Upper lobe of left lung (tissue), 4 donors: ENCODE measurements at regions not wholly inside any gene's neighbourhood (a gene's known extent, or its start where the extent isn't known, plus 50 kb on each side); places are given as distances from the start of the nearest gene placed in this dataset.

ENCODE experiments used
- CTCF ChIP-seq, 6 experiments: fragments of 450-650 bp in 4 of 6; fragments of 200-600 bp in 2 of 6; sonication (generic) in 2 of 6; IDR thresholded peaks; one replicate each; pipeline ENCODE4 v1.5.1; 2016 to 2019; ENCODE audit warnings: antibody characterized with exemption in 6 of 6
- EP300 ChIP-seq, 4 donors: sonication (generic); formaldehyde crosslinking; IDR thresholded peaks; one replicate each; pipeline ENCODE4 v1.5.1; 2017; ENCODE audit warnings: antibody characterized with exemption in 4 of 4, control low read depth in 2 of 4
- POLR2A ChIP-seq, 4 donors: fragments of 450-650 bp; IDR thresholded peaks; one replicate each; pipeline ENCODE4 v1.5.1; 2016 to 2017; ENCODE audit warnings: antibody characterized with exemption in 4 of 4, mild to moderate bottlenecking in 2 of 4
- POLR2AphosphoS5 ChIP-seq, 2 donors: sonication (generic); formaldehyde crosslinking; IDR thresholded peaks; one replicate each; pipeline ENCODE4 v1.5.1; 2017; ENCODE audit warnings: antibody characterized with exemption in 2 of 2

DNA sequence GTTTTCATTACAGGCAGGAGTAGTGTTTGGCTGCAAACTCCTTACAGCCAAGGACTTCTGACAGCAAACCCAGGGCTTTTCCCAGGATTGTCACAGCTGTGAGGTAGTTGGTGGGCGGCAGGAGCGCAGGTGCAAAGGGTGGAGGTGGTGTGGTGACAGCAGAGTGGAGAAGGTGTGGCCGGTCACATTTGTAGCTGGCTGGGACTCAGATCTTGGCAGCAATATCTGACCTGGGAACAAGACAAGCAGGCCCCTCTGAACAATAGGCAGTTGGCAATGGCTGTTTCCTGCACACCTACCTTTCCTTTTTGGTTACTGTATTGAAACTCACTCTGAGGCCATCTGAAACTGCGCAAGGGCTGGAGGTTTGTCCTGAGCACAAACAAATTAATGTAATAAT is 327.3 kb downstream of the COG6 start:
- TF ChIP-seq EP300 (IDR thresholded peaks at IDR 0.05), result no peak
- no peak for TF ChIP-seq CTCF (IDR thresholded peaks at IDR 0.05)
- no peak for TF ChIP-seq POLR2A (IDR thresholded peaks at IDR 0.05)
- no peak for TF ChIP-seq POLR2AphosphoS5 (IDR thresholded peaks at IDR 0.05)
